ENCODE measurements at regions not wholly inside any gene's neighbourhood (a gene's known extent, or its start where the extent isn't known, plus 50 kb on each side); places are given as distances from the start of the nearest gene placed in this dataset.

- Histone ChIP-seq H3K36me3 (ENCODE audit: insufficient read depth, low read length) (no peaks in the 10 kb centered on the region), H2AFZ (ENCODE audit: low read length, unreplicated experiment) (no peak overlapping the region), H3K27ac (ENCODE audit: low read depth, low read length) (no peak overlapping the region), H3K79me2 (ENCODE audit: control insufficient read depth, insufficient read depth, low read length, unreplicated experiment) (no peaks in the 10 kb centered on the region), H3K27me3 (ENCODE audit: insufficient read depth, low read length) (no peaks in the 10 kb centered on the region), H3K4me1 (ENCODE audit: control insufficient read depth, insufficient read depth, low read length, unreplicated experiment) (no peaks in the 10 kb centered on the region), H3K4me3 (ENCODE audit: low read depth, low read length) (no peak overlapping the region)
Measured at GRCh38 chr7:9192969-9193368, 759.6 kb downstream of the NXPH1 start.

DNA sequence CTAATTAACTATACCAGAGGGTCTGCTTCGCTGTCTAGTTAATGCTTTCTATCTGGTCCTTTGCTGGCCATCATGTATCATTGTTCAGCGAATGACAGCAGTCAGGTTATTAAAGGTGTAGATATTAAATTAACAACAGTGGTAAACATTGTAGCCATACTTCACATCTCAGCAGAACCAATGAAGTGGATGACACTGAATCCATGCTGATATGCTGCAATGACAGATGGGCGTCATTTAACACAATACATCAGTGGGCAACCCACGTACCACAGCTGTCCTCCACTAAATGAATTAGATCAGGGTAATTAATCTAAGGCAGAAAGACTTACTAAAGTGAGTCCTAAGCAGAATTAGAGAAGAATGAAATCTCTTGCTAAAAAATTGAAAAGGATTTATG, 767.2 kb downstream of the NXPH1 start:
- Histone ChIP-seq H3K4me3 (ENCODE audit: low read depth, low read length) (no peak overlapping the region), H3K4me1 (ENCODE audit: control insufficient read depth, insufficient read depth, low read length, unreplicated experiment) (no peaks in the 10 kb centered on the region), H3K27ac (ENCODE audit: low read depth, low read length) (no peak overlapping the region), H2AFZ (ENCODE audit: low read length, unreplicated experiment) (no peak overlapping the region), H3K27me3 (ENCODE audit: insufficient read depth, low read length) (no peaks in the 10 kb centered on the region), H3K36me3 (ENCODE audit: insufficient read depth, low read length) (no peaks in the 10 kb centered on the region), H3K79me2 (ENCODE audit: control insufficient read depth, insufficient read depth, low read length, unreplicated experiment) (no peaks in the 10 kb centered on the region)

DNA sequence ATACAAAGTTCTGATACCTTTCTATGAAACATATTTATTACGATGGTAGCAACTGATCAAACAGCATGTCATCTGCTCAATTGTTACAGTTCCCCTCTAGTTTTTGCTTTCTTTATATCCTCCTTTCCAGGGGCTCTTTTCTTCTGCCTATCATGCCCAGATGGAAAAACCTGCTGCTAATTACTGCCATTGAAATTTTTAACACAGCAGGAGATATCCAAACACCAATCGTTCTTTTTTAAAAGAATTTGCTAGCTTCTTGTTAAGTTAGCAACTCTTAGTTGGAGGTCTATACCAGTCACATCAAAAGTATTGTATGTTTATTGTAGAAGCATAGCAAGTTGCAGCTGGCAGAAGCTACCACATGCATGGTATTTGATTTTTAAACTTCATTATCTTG, 768.5 kb downstream of the NXPH1 start:
- H3K4me3 ChIP-seq (ENCODE audit: low read depth, low read length), result no peak overlapping the region
- H3K27me3 ChIP-seq (ENCODE audit: insufficient read depth, low read length), result no peaks in the 10 kb centered on the region
- no peak overlapping the region for H2AFZ ChIP-seq (ENCODE audit: low read length, unreplicated experiment)
- no peak overlapping the region for H3K27ac ChIP-seq (ENCODE audit: low read depth, low read length)
- no peaks in the 10 kb centered on the region for H3K79me2 ChIP-seq (ENCODE audit: control insufficient read depth, insufficient read depth, low read length, unreplicated experiment)
- no peaks in the 10 kb centered on the region for H3K36me3 ChIP-seq (ENCODE audit: insufficient read depth, low read length)
- H3K4me1 ChIP-seq (ENCODE audit: control insufficient read depth, insufficient read depth, low read length, unreplicated experiment), result no peaks in the 10 kb centered on the region

GRCh38 chr7:9204571-9204970, 771.2 kb downstream of the NXPH1 start:
- no peak overlapping the region for H3K4me3 ChIP-seq (ENCODE audit: low read depth, low read length)
- no peak overlapping the region for H3K27ac ChIP-seq (ENCODE audit: low read depth, low read length)
- no peaks in the 10 kb centered on the region for H3K79me2 ChIP-seq (ENCODE audit: control insufficient read depth, insufficient read depth, low read length, unreplicated experiment)
- no peaks in the 10 kb centered on the region for H3K36me3 ChIP-seq (ENCODE audit: insufficient read depth, low read length)
- no peaks in the 10 kb centered on the region for H3K27me3 ChIP-seq (ENCODE audit: insufficient read depth, low read length)
- H2AFZ ChIP-seq (ENCODE audit: low read length, unreplicated experiment), result no peak overlapping the region
- no peaks in the 10 kb centered on the region for H3K4me1 ChIP-seq (ENCODE audit: control insufficient read depth, insufficient read depth, low read length, unreplicated experiment)

DNA sequence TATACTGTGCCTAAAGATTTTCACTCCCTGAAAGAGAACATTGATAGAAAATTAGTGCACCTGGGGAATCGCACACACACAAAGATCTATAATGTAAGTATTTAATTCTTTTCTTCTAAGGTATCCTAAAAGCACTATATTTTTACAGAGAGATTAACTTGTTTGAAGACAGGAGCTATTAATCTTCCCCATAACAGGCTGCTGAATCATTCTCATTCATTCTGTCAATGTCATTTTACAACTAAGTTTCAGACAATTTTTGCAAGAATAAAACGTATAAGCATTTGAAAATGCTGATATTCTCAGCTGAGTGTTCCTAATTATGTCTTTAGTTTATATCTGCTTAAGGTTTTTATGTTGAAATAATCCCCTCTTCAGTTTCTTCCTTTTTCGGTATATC, 776.7 kb downstream of the NXPH1 start:
- no peak overlapping the region for H3K27ac ChIP-seq (ENCODE audit: low read depth, low read length)
- no peaks in the 10 kb centered on the region for H3K27me3 ChIP-seq (ENCODE audit: insufficient read depth, low read length)
- H3K36me3 ChIP-seq (ENCODE audit: insufficient read depth, low read length), result no peaks in the 10 kb centered on the region
- no peaks in the 10 kb centered on the region for H3K4me1 ChIP-seq (ENCODE audit: control insufficient read depth, insufficient read depth, low read length, unreplicated experiment)
- H3K4me3 ChIP-seq (ENCODE audit: low read depth, low read length), result no peak overlapping the region
- H2AFZ ChIP-seq (ENCODE audit: low read length, unreplicated experiment), result no peak overlapping the region
- H3K79me2 ChIP-seq (ENCODE audit: control insufficient read depth, insufficient read depth, low read length, unreplicated experiment), result no peaks in the 10 kb centered on the region

- Histone ChIP-seq H3K4me1 (ENCODE audit: control insufficient read depth, insufficient read depth, low read length, unreplicated experiment) (no peaks in the 10 kb centered on the region), H3K27ac (ENCODE audit: low read depth, low read length) (no peak overlapping the region), H3K36me3 (ENCODE audit: insufficient read depth, low read length) (no peaks in the 10 kb centered on the region), H3K4me3 (ENCODE audit: low read depth, low read length) (no peak overlapping the region), H3K79me2 (ENCODE audit: control insufficient read depth, insufficient read depth, low read length, unreplicated experiment) (no peaks in the 10 kb centered on the region), H2AFZ (ENCODE audit: low read length, unreplicated experiment) (no peak overlapping the region), H3K27me3 (ENCODE audit: insufficient read depth, low read length) (no peaks in the 10 kb centered on the region)
Measured at GRCh38 chr7:9217204-9217603, 783.8 kb downstream of the NXPH1 start.

- Histone ChIP-seq H3K27ac (ENCODE audit: low read depth, low read length) (no peak overlapping the region), H3K79me2 (ENCODE audit: control insufficient read depth, insufficient read depth, low read length, unreplicated experiment) (no peaks in the 10 kb centered on the region), H2AFZ (ENCODE audit: low read length, unreplicated experiment) (no peak overlapping the region), H3K27me3 (ENCODE audit: insufficient read depth, low read length) (no peaks in the 10 kb centered on the region), H3K4me1 (ENCODE audit: control insufficient read depth, insufficient read depth, low read length, unreplicated experiment) (no peaks in the 10 kb centered on the region), H3K4me3 (ENCODE audit: low read depth, low read length) (no peak overlapping the region), H3K36me3 (ENCODE audit: insufficient read depth, low read length) (no peaks in the 10 kb centered on the region)
Measured at GRCh38 chr7:9226500-9226899, 793.1 kb downstream of the NXPH1 start.

DNA sequence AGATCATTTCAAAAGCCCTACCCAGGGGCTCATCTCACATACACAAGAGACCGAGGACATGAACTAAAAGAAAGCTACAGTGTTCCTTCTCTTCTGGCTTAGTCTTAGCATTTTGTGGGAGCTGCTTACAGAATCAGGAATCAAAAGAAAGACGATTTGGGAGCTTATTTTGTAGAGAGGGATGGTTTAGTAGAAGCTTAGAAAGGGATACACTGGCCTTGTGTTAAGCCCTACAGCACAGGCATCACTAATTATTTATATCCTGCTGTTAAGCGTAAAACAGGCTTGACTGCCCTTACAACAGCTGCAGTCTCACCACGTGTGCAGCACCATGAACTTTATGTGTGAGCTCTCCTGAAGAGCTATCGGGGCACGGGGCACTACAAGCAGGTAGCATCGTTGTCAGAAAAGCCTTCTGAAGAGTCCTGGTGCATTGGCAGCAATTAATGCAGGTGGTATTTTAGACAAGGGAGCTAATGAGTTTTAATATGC, 798.3 kb downstream of the NXPH1 start:
- no peak overlapping the region for H3K27ac ChIP-seq (ENCODE audit: low read depth, low read length)
- no peak overlapping the region for H2AFZ ChIP-seq (ENCODE audit: low read length, unreplicated experiment)
- H3K27me3 ChIP-seq (ENCODE audit: insufficient read depth, low read length), result no peaks in the 10 kb centered on the region
- no peaks in the 10 kb centered on the region for H3K36me3 ChIP-seq (ENCODE audit: insufficient read depth, low read length)
- no peaks in the 10 kb centered on the region for H3K79me2 ChIP-seq (ENCODE audit: control insufficient read depth, insufficient read depth, low read length, unreplicated experiment)
- no peak overlapping the region for H3K4me3 ChIP-seq (ENCODE audit: low read depth, low read length)
- H3K4me1 ChIP-seq (ENCODE audit: control insufficient read depth, insufficient read depth, low read length, unreplicated experiment), result no peaks in the 10 kb centered on the region

DNA sequence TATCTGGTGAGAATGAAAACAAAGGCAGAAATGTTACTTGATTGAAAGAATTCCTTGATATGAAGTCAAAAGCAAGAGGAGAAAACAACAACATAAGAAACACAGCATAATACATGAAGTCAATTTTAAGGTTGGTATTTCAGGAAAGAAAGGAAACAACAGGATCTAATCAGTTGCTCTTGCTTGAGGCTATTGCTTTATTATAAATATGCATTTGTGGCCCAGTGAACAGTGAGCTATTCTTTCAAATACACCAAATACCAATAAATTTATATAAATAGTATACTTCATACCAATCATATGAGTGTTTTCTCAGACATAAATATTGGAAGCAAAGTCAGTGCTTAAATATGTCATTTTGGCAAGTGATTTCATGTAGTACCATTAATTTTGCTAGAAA, 806.6 kb downstream of the NXPH1 start:
- H2AFZ ChIP-seq (ENCODE audit: low read length, unreplicated experiment), result no peak overlapping the region
- no peak overlapping the region for H3K4me3 ChIP-seq (ENCODE audit: low read depth, low read length)
- no peaks in the 10 kb centered on the region for H3K79me2 ChIP-seq (ENCODE audit: control insufficient read depth, insufficient read depth, low read length, unreplicated experiment)
- no peaks in the 10 kb centered on the region for H3K36me3 ChIP-seq (ENCODE audit: insufficient read depth, low read length)
- H3K27me3 ChIP-seq (ENCODE audit: insufficient read depth, low read length), result no peaks in the 10 kb centered on the region
- no peak overlapping the region for H3K27ac ChIP-seq (ENCODE audit: low read depth, low read length)
- H3K4me1 ChIP-seq (ENCODE audit: control insufficient read depth, insufficient read depth, low read length, unreplicated experiment), result no peaks in the 10 kb centered on the region

- H3K4me3 ChIP-seq (ENCODE audit: low read depth, low read length), result no peak overlapping the region
- no peaks in the 10 kb centered on the region for H3K27me3 ChIP-seq (ENCODE audit: insufficient read depth, low read length)
- H2AFZ ChIP-seq (ENCODE audit: low read length, unreplicated experiment), result no peak overlapping the region
- no peaks in the 10 kb centered on the region for H3K36me3 ChIP-seq (ENCODE audit: insufficient read depth, low read length)
- no peak overlapping the region for H3K27ac ChIP-seq (ENCODE audit: low read depth, low read length)
- H3K4me1 ChIP-seq (ENCODE audit: control insufficient read depth, insufficient read depth, low read length, unreplicated experiment), result no peaks in the 10 kb centered on the region
- no peaks in the 10 kb centered on the region for H3K79me2 ChIP-seq (ENCODE audit: control insufficient read depth, insufficient read depth, low read length, unreplicated experiment)
Measured at GRCh38 chr7:9241826-9242225, 808.4 kb downstream of the NXPH1 start.

GRCh38 chr7:9242636-9243035, 809.2 kb downstream of the NXPH1 start:
- no peak overlapping the region for H2AFZ ChIP-seq (ENCODE audit: low read length, unreplicated experiment)
- no peak overlapping the region for H3K4me3 ChIP-seq (ENCODE audit: low read depth, low read length)
- no peaks in the 10 kb centered on the region for H3K27me3 ChIP-seq (ENCODE audit: insufficient read depth, low read length)
- H3K4me1 ChIP-seq (ENCODE audit: control insufficient read depth, insufficient read depth, low read length, unreplicated experiment), result no peaks in the 10 kb centered on the region
- no peaks in the 10 kb centered on the region for H3K36me3 ChIP-seq (ENCODE audit: insufficient read depth, low read length)
- no peak overlapping the region for H3K27ac ChIP-seq (ENCODE audit: low read depth, low read length)
- no peaks in the 10 kb centered on the region for H3K79me2 ChIP-seq (ENCODE audit: control insufficient read depth, insufficient read depth, low read length, unreplicated experiment)
